Neuronal stem cell (in vitro differentiated cells): ENCODE measurements at regions not wholly inside any gene's neighbourhood (a gene's known extent, or its start where the extent isn't known, plus 50 kb on each side); places are given as distances from the start of the nearest gene placed in this dataset.

ENCODE experiments used
- DNase-seq: peaks from one replicate; pipeline ENCODE4 v3.0.0-alpha.2; 2013; ENCODE audit warnings: low spot score
- H2AFZ ChIP-seq: one replicate; pipeline ENCODE4 v1.6.1; 2013; ENCODE audit warnings: mild to moderate bottlenecking, low read length, inconsistent platforms
- H2AK5ac ChIP-seq: 2 replicates; pipeline ENCODE4 v1.6.1; 2013; ENCODE audit warnings: low read depth, mild to moderate bottlenecking, inconsistent platforms, low read length, moderate library complexity, mixed read lengths
- H2BK120ac ChIP-seq: 2 replicates; pipeline ENCODE4 v1.6.1; 2013; ENCODE audit warnings: low read depth, mild to moderate bottlenecking, inconsistent platforms, low read length, moderate library complexity, mixed read lengths
- H2BK12ac ChIP-seq: one replicate; pipeline ENCODE4 v1.6.1; 2013; ENCODE audit warnings: low read length, inconsistent platforms
- H2BK15ac ChIP-seq: 2 replicates; pipeline ENCODE4 v1.6.1; 2013; ENCODE audit warnings: mild to moderate bottlenecking, low read length, inconsistent platforms, mixed read lengths
- H2BK5ac ChIP-seq: one replicate; pipeline ENCODE4 v1.6.1; 2013; ENCODE audit warnings: inconsistent platforms, mild to moderate bottlenecking, low read length, moderate library complexity
- H3K14ac ChIP-seq: one replicate; pipeline ENCODE4 v1.6.1; 2013; ENCODE audit warnings: low read length, inconsistent platforms
- H3K18ac ChIP-seq: 2 replicates; pipeline ENCODE4 v1.6.1; 2013; ENCODE audit warnings: low read length, inconsistent platforms
- H3K23ac ChIP-seq: 2 replicates; pipeline ENCODE4 v1.6.1; 2013; ENCODE audit warnings: low read depth, mild to moderate bottlenecking, mixed read lengths, low read length, inconsistent platforms; ENCODE audit not compliant: poor library complexity
- H3K27ac ChIP-seq: replicated peaks from 3 replicates; pipeline ENCODE4 v1.5.1; 2013; ENCODE audit warnings: low read length, inconsistent platforms
- H3K27me3 ChIP-seq, 3 experiments: 2 replicates each; pipeline ENCODE4 v1.6.1; 2013; ENCODE audit warnings: low read length in 3 of 3, mild to moderate bottlenecking in 2 of 3, inconsistent platforms in 1 of 3, low read depth in 1 of 3, mixed read lengths in 1 of 3, moderate library complexity in 1 of 3; ENCODE audit not compliant: control insufficient read depth in 3 of 3, insufficient read depth in 3 of 3
- H3K36me3 ChIP-seq, 2 donors: replicated peaks in 1 of 2; 2 replicates each; pipeline ENCODE4 v1.6.1; 2013; ENCODE audit warnings: low read length in 2 of 2; ENCODE audit not compliant: control insufficient read depth in 2 of 2, insufficient read depth in 2 of 2
- H3K4ac ChIP-seq: 2 replicates; pipeline ENCODE4 v1.6.1; 2013; ENCODE audit warnings: inconsistent platforms, mild to moderate bottlenecking, low read length, moderate library complexity
- H3K4me1 ChIP-seq, 2 donors: 1 replicate in 1 of 2; 2 replicates in 1 of 2; pipeline ENCODE4 v1.6.1; 2013; ENCODE audit warnings: low read length in 2 of 2, low read depth in 1 of 2; ENCODE audit not compliant: control insufficient read depth in 2 of 2, insufficient read depth in 1 of 2
- H3K4me2 ChIP-seq: one replicate; pipeline ENCODE4 v1.6.1; 2013; ENCODE audit warnings: mild to moderate bottlenecking, low read length, inconsistent platforms; ENCODE audit not compliant: insufficient read depth, poor library complexity, severe bottlenecking
- H3K4me3 ChIP-seq, 2 donors: 2 replicates each; pipeline ENCODE4 v1.5.1; 2013; ENCODE audit warnings: low read length in 2 of 2, mild to moderate bottlenecking in 2 of 2, inconsistent platforms in 1 of 2, moderate library complexity in 1 of 2
- H3K79me1 ChIP-seq: one replicate; pipeline ENCODE4 v1.6.1; 2013; ENCODE audit warnings: low read depth, mild to moderate bottlenecking, inconsistent platforms, low read length, moderate library complexity
- H3K9ac ChIP-seq: one replicate; pipeline ENCODE4 v1.6.1; 2013; ENCODE audit warnings: mild to moderate bottlenecking, low read depth, low read length, inconsistent platforms; ENCODE audit not compliant: poor library complexity
- H3K9me3 ChIP-seq, 2 donors: replicated peaks in 1 of 2; 2 replicates each; pipeline versions ENCODE3 to v1.6.1; 2013; ENCODE audit warnings: low read length in 2 of 2, mild to moderate bottlenecking in 2 of 2, inconsistent platforms in 1 of 2, low read depth in 1 of 2, mixed read lengths in 1 of 2, moderate library complexity in 1 of 2; ENCODE audit not compliant: control insufficient read depth in 2 of 2, insufficient read depth in 1 of 2
- H4K8ac ChIP-seq: one replicate; pipeline ENCODE4 v1.6.1; 2013; ENCODE audit warnings: low read depth, mild to moderate bottlenecking, inconsistent platforms, low read length, moderate library complexity
- H4K91ac ChIP-seq: one replicate; pipeline ENCODE4 v1.6.1; 2013; ENCODE audit warnings: low read length, low read depth, mild to moderate bottlenecking, inconsistent platforms; ENCODE audit not compliant: poor library complexity
- WGBS, 2 donors: extraction: QIAGEN DNeasy Blood & Tissue Kit; methylation state at CpG; one replicate each; pipeline ENCODE4 v1.1.7; 2013; ENCODE audit warnings: missing lambda C conversion rate in 2 of 2, mixed read lengths in 1 of 2; ENCODE audit not compliant: insufficient read length in 2 of 2, insufficient replicate concordance in 1 of 2; ENCODE audit errors: extremely low coverage in 2 of 2; 5-methylcytosine and 5-hydroxymethylcytosine counted together

GRCh38 chr4:53937918-53938317 lies 126.5 kb downstream of the CHIC2 start:
- no peak overlapping the region for H4K91ac ChIP-seq
- H2BK5ac ChIP-seq, result no peak overlapping the region
- H2AFZ ChIP-seq, result no peak overlapping the region
- H3K9ac ChIP-seq, result no peak overlapping the region
- no peaks in the 10 kb centered on the region for H3K36me3 ChIP-seq
- H3K14ac ChIP-seq, result no peak overlapping the region
- no peaks in the 10 kb centered on the region for H3K9me3 ChIP-seq
- no peak overlapping the region for H2BK12ac ChIP-seq
- no peak overlapping the region for H2AK5ac ChIP-seq
- no peak overlapping the region for H2BK15ac ChIP-seq
- no peak overlapping the region for H2BK120ac ChIP-seq
- WGBS, 2 donors, result no CpG with 5 or more reads among the region's 7 CpGs
- no peak overlapping the region for H4K8ac ChIP-seq
- H3K27me3 ChIP-seq, result peaks cover 0 to 3% (median 0%) of the 10 kb centered on the region in 3 experiments
- H3K4ac ChIP-seq, result no peak overlapping the region
- no peak for DNase-seq
- no peak overlapping the region for H3K27ac ChIP-seq
- no peak overlapping the region for H3K4me3 ChIP-seq
- H3K18ac ChIP-seq, result no peak overlapping the region
- no peaks in the 10 kb centered on the region for H3K79me1 ChIP-seq
- H3K4me1 ChIP-seq, result no peaks in the 10 kb centered on the region
- no peak overlapping the region for H3K23ac ChIP-seq
- no peak overlapping the region for H3K4me2 ChIP-seq

GRCh38 chr4:53937327-53937726 lies 127.1 kb downstream of the CHIC2 start:
- WGBS, 2 donors, result no CpG with 5 or more reads among the region's 2 CpGs
- Histone ChIP-seq H2AK5ac (no peak overlapping the region), H3K4ac (no peak overlapping the region), H3K14ac (no peak overlapping the region), H2AFZ (no peak overlapping the region), H3K36me3 (no peaks in the 10 kb centered on the region), H3K4me2 (no peak overlapping the region), H2BK15ac (no peak overlapping the region), H2BK120ac (no peak overlapping the region), H3K27ac (no peak overlapping the region), H3K4me3 (no peak overlapping the region), H3K27me3 (peaks cover 0 to 6% (median 0%) of the 10 kb centered on the region in 3 experiments), H3K18ac (no peak overlapping the region), H3K23ac (no peak overlapping the region), H2BK5ac (no peak overlapping the region), H4K91ac (no peak overlapping the region), H4K8ac (no peak overlapping the region), H3K79me1 (no peaks in the 10 kb centered on the region), H3K4me1 (no peaks in the 10 kb centered on the region), H3K9ac (no peak overlapping the region), H3K9me3 (no peaks in the 10 kb centered on the region), H2BK12ac (no peak overlapping the region)
- DNase-seq, result no peak

- H3K36me3 ChIP-seq, result no peaks in the 10 kb centered on the region
- no peak overlapping the region for H2AK5ac ChIP-seq
- H3K4me1 ChIP-seq, result no peaks in the 10 kb centered on the region
- no peak for DNase-seq
- H3K9ac ChIP-seq, result no peak overlapping the region
- no peaks in the 10 kb centered on the region for H3K79me1 ChIP-seq
- H4K8ac ChIP-seq, result no peak overlapping the region
- no peak overlapping the region for H3K14ac ChIP-seq
- no peak overlapping the region for H2AFZ ChIP-seq
- no peak overlapping the region for H2BK15ac ChIP-seq
- H3K27me3 ChIP-seq, result peaks cover 0 to 11% (median 0%) of the 10 kb centered on the region in 3 experiments
- no peak overlapping the region for H3K4me3 ChIP-seq
- no peak overlapping the region for H3K4ac ChIP-seq
- H3K27ac ChIP-seq, result no peak overlapping the region
- H4K91ac ChIP-seq, result no peak overlapping the region
- no peak overlapping the region for H2BK5ac ChIP-seq
- no peak overlapping the region for H2BK12ac ChIP-seq
- no peaks in the 10 kb centered on the region for H3K9me3 ChIP-seq
- H2BK120ac ChIP-seq, result no peak overlapping the region
- no peak overlapping the region for H3K18ac ChIP-seq
- no peak overlapping the region for H3K23ac ChIP-seq
- no peak overlapping the region for H3K4me2 ChIP-seq
These were observed 128.6 kb downstream of the CHIC2 start for GRCh38 chr4:53935780-53936179.

- Histone ChIP-seq H3K9ac (no peak overlapping the region), H3K14ac (no peak overlapping the region), H3K9me3 (no peaks in the 10 kb centered on the region), H3K4me2 (no peak overlapping the region), H3K79me1 (no peaks in the 10 kb centered on the region), H3K18ac (no peak overlapping the region), H2BK12ac (no peak overlapping the region), H3K4ac (no peak overlapping the region), H3K27ac (no peak overlapping the region), H4K91ac (no peak overlapping the region), H2BK15ac (no peak overlapping the region), H3K27me3 (peaks cover 0 to 11% (median 0%) of the 10 kb centered on the region in 3 experiments), H2AK5ac (no peak overlapping the region), H2BK5ac (no peak overlapping the region), H3K4me1 (no peaks in the 10 kb centered on the region), H3K36me3 (no peaks in the 10 kb centered on the region), H3K4me3 (no peak overlapping the region), H2BK120ac (no peak overlapping the region), H2AFZ (no peak overlapping the region), H3K23ac (no peak overlapping the region), H4K8ac (no peak overlapping the region)
- DNase-seq, result no peak
- no CpG with 5 or more reads among the region's 7 CpGs for WGBS, 2 donors
These were observed 131.4 kb downstream of the CHIC2 start for GRCh38 chr4:53932796-53933610.
